ENCODE measurements at regions not wholly inside any gene's neighbourhood (a gene's known extent, or its start where the extent isn't known, plus 50 kb on each side); places are given as distances from the start of the nearest gene placed in this dataset.
A peak's percentile ranks its signal among the peaks of the same experiment; 100 is the strongest.
"Not testable (repeated sequence)": the region's sequence is repeated elsewhere in the genome, so short reads cannot be mapped to it uniquely, and the experiment has no call there.

- no peak for DNase-seq (ENCODE audit: extremely low read depth in 1 of 11, low read depth in 9 of 11, low spot score in 4 of 11)
Observed at GRCh38 chr22:35138521-35138920, 72.6 kb downstream of the ISX start.

- DNase-seq (ENCODE audit: extremely low read depth in 1 of 11, low read depth in 9 of 11, low spot score in 4 of 11), result no peak
Observed at GRCh38 chr22:35140879-35141745, 75.2 kb downstream of the ISX start.

GRCh38 chr22:35148381-35148780 lies 82.4 kb downstream of the ISX start:
- no peak for DNase-seq (ENCODE audit: extremely low read depth in 1 of 11, low read depth in 9 of 11, low spot score in 4 of 11)

GRCh38 chr22:35148866-35149548 lies 83.0 kb downstream of the ISX start:
- DNase-seq (ENCODE audit: extremely low read depth in 1 of 11, low read depth in 9 of 11, low spot score in 4 of 11), result no peak

GRCh38 chr22:35150183-35151107 lies 84.5 kb downstream of the ISX start:
- DNase-seq (ENCODE audit: extremely low read depth in 1 of 11, low read depth in 9 of 11, low spot score in 4 of 11), result peak in 10 of 11 donors; percentile 35 to 69 (median 54)

- no peak for DNase-seq (ENCODE audit: extremely low read depth in 1 of 11, low read depth in 9 of 11, low spot score in 4 of 11)
Observed at GRCh38 chr22:35152316-35152715, 86.4 kb downstream of the ISX start.

GRCh38 chr22:35154937-35155387 lies 89.0 kb downstream of the ISX start:
- peak in 9 of 11 donors; percentile 19 to 50 (median 39) for DNase-seq (ENCODE audit: extremely low read depth in 1 of 11, low read depth in 9 of 11, low spot score in 4 of 11)

- no peak for DNase-seq (ENCODE audit: extremely low read depth in 1 of 11, low read depth in 9 of 11, low spot score in 4 of 11)
Observed at GRCh38 chr22:35155403-35156025, 89.6 kb downstream of the ISX start.

GRCh38 chr22:35156945-35157344 lies 91.0 kb downstream of the ISX start:
- no peak for DNase-seq (ENCODE audit: extremely low read depth in 1 of 11, low read depth in 9 of 11, low spot score in 4 of 11)

GRCh38 chr22:35158336-35158735 lies 92.4 kb downstream of the ISX start:
- no peak for DNase-seq (ENCODE audit: extremely low read depth in 1 of 11, low read depth in 9 of 11, low spot score in 4 of 11)

- no peak for DNase-seq (ENCODE audit: extremely low read depth in 1 of 11, low read depth in 9 of 11, low spot score in 4 of 11)
Observed at GRCh38 chr22:35159343-35159742, 93.4 kb downstream of the ISX start.

- DNase-seq (ENCODE audit: extremely low read depth in 1 of 11, low read depth in 9 of 11, low spot score in 4 of 11), result no peak
Observed at GRCh38 chr22:35160268-35160667, 94.3 kb downstream of the ISX start.

- not testable (repeated sequence) for DNase-seq (ENCODE audit: extremely low read depth in 1 of 11, low read depth in 9 of 11, low spot score in 4 of 11)
Observed at GRCh38 chr22:35165896-35166295, 91.4 kb upstream of the HMGXB4 start.

GRCh38 chr22:35170716-35171697 lies 86.3 kb upstream of the HMGXB4 start:
- DNase-seq (ENCODE audit: extremely low read depth in 1 of 11, low read depth in 9 of 11, low spot score in 4 of 11), result no peak

- DNase-seq (ENCODE audit: extremely low read depth in 1 of 11, low read depth in 9 of 11, low spot score in 4 of 11), result no peak
Observed at GRCh38 chr22:35172442-35172841, 84.9 kb upstream of the HMGXB4 start.

- no peak for DNase-seq (ENCODE audit: extremely low read depth in 1 of 11, low read depth in 9 of 11, low spot score in 4 of 11)
Observed at GRCh38 chr22:35173655-35174054, 83.6 kb upstream of the HMGXB4 start.

- DNase-seq (ENCODE audit: extremely low read depth in 1 of 11, low read depth in 9 of 11, low spot score in 4 of 11), result no peak
Observed at GRCh38 chr22:35174401-35175038, 82.8 kb upstream of the HMGXB4 start.

Data from renal cortex interstitium (tissue), 11 donors.